DND-41 (cell line): ENCODE measurements at regions not wholly inside any gene's neighbourhood (a gene's known extent, or its start where the extent isn't known, plus 50 kb on each side); places are given as distances from the start of the nearest gene placed in this dataset.

Experiments used
- CTCF ChIP-seq: IDR thresholded peaks from 2 replicates; pipeline ENCODE4 v1.5.1; 2012; ENCODE audit warnings: borderline replicate concordance, low read length, moderate library complexity, mild to moderate bottlenecking; ENCODE audit not compliant: poor library complexity, severe bottlenecking; ENCODE audit errors: extremely low read depth
- EZH2 ChIP-seq: IDR thresholded peaks from 3 replicates; pipeline ENCODE4 v1.6.1; 2012; ENCODE audit warnings: borderline replicate concordance, low read depth, mild to moderate bottlenecking, moderate library complexity, low read length, inconsistent platforms; ENCODE audit not compliant: severe bottlenecking

- TF ChIP-seq CTCF: no peak
- no peak for TF ChIP-seq EZH2
These were observed 231.8 kb upstream of the TBL1XR1 start for GRCh38 chr3:177429079-177429478.
